Smooth muscle cell (in vitro differentiated cells): ENCODE measurements at regions not wholly inside any gene's neighbourhood (a gene's known extent, or its start where the extent isn't known, plus 50 kb on each side); places are given as distances from the start of the nearest gene placed in this dataset.

Experiments used
- DNase-seq: peaks from one replicate; lab custom pipeline; 2025; ENCODE audit not compliant: unreplicated experiment; lab: John Stamatoyannopoulos, UW
- H2AFZ ChIP-seq: fragments of 200-600 bp; sonication (generic); 2 replicates; pipeline ENCODE4 v1.6.0; 2016; ENCODE audit warnings: antibody characterized with exemption, low read depth, mild to moderate bottlenecking
- H3F3A ChIP-seq: fragments of 200-600 bp; sonication (generic); 2 replicates; pipeline ENCODE4 v1.6.0; 2017; ENCODE audit warnings: antibody characterized with exemption, low read depth
- H3K27ac ChIP-seq: fragments of 200-600 bp; sonication (generic); 2 replicates; pipeline ENCODE4 v1.5.1; 2016; ENCODE audit warnings: low read depth, mild to moderate bottlenecking
- H3K27me3 ChIP-seq: fragments of 200-600 bp; sonication (generic); 2 replicates; pipeline ENCODE4 v1.6.1; 2016; ENCODE audit warnings: low read depth, mild to moderate bottlenecking
- H3K36me3 ChIP-seq: fragments of 200-600 bp; sonication (generic); 2 replicates; pipeline ENCODE4 v1.5.1; 2016; ENCODE audit warnings: low read depth
- H3K4me1 ChIP-seq: fragments of 200-600 bp; sonication (generic); 2 replicates; pipeline ENCODE4 v1.5.1; 2016; ENCODE audit warnings: low read depth
- H3K4me2 ChIP-seq: fragments of 200-600 bp; sonication (generic); 2 replicates; pipeline ENCODE4 v1.6.0; 2016; ENCODE audit warnings: mild to moderate bottlenecking
- H3K4me3 ChIP-seq: fragments of 200-600 bp; sonication (generic); 2 replicates; pipeline ENCODE4 v1.5.1; 2016; ENCODE audit warnings: mild to moderate bottlenecking
- H3K79me2 ChIP-seq: fragments of 200-600 bp; sonication (generic); 2 replicates; pipeline ENCODE4 v1.6.0; 2016; ENCODE audit warnings: low read depth, mild to moderate bottlenecking
- H3K9ac ChIP-seq: fragments of 200-600 bp; sonication (generic); 2 replicates; pipeline ENCODE4 v1.6.0; 2016; ENCODE audit warnings: low read depth
- H3K9me3 ChIP-seq: fragments of 200-600 bp; sonication (generic); replicated peaks from 2 replicates; pipeline ENCODE4 v1.5.1; 2016; ENCODE audit warnings: low read depth
- H4K20me1 ChIP-seq: fragments of 200-600 bp; sonication (generic); 2 replicates; pipeline ENCODE4 v1.6.0; 2016; ENCODE audit warnings: low read depth
- CTCF ChIP-seq: fragments of 200-600 bp; sonication (generic); IDR thresholded peaks from 2 replicates; pipeline ENCODE4 v1.5.1; 2017; ENCODE audit warnings: borderline replicate concordance, mild to moderate bottlenecking, antibody characterized with exemption; ENCODE audit not compliant: insufficient read depth, poor library complexity, severe bottlenecking
- WGBS: methylation state at CpG from one replicate; pipeline ENCODE4 v1.1.7; 2016; ENCODE audit warnings: low lambda C conversion rate; 5-methylcytosine and 5-hydroxymethylcytosine counted together

- Histone ChIP-seq H3K36me3 (no peaks in the 10 kb centered on the region), H4K20me1 (no peaks in the 10 kb centered on the region), H3K9me3 (no peaks in the 10 kb centered on the region), H3K4me2 (peak overlapping the region; percentile 42), H3K9ac (peak overlapping the region; percentile 24), H3K4me1 (peaks cover 11% of the 10 kb centered on the region), H2AFZ (peak overlapping the region; percentile 13), H3K4me3 (no peak overlapping the region), H3K27me3 (no peaks in the 10 kb centered on the region), H3F3A (peaks cover 8% of the 10 kb centered on the region), H3K27ac (peak overlapping the region; percentile 64), H3K79me2 (no peaks in the 10 kb centered on the region)
- no peak for DNase-seq
- no peak for TF ChIP-seq CTCF
- WGBS: 94% methylated on average over 4 of the region's 4 CpGs
These were observed 125.0 kb upstream of the CDC42EP3 start for GRCh38 chr2:37796481-37796880.

- no peak overlapping the region for H2AFZ ChIP-seq
- peaks cover 14% of the 10 kb centered on the region for H3F3A ChIP-seq
- no peak for TF ChIP-seq CTCF
- no peak overlapping the region for H3K4me3 ChIP-seq
- no peak for DNase-seq
- no peaks in the 10 kb centered on the region for H4K20me1 ChIP-seq
- H3K4me1 ChIP-seq: peaks cover 15% of the 10 kb centered on the region
- H3K79me2 ChIP-seq: no peaks in the 10 kb centered on the region
- H3K36me3 ChIP-seq: no peaks in the 10 kb centered on the region
- no peaks in the 10 kb centered on the region for H3K27me3 ChIP-seq
- WGBS: 35% methylated on average over 3 of the region's 3 CpGs
- H3K9ac ChIP-seq: peak overlapping the region; percentile 24
- peak overlapping the region; percentile 64 for H3K27ac ChIP-seq
- no peaks in the 10 kb centered on the region for H3K9me3 ChIP-seq
- H3K4me2 ChIP-seq: peak overlapping the region; percentile 41
These were observed 125.6 kb upstream of the CDC42EP3 start for GRCh38 chr2:37797081-37797480.

- H3K79me2 ChIP-seq: no peaks in the 10 kb centered on the region
- no peak overlapping the region for H3K27ac ChIP-seq
- DNase-seq: no peak
- no peaks in the 10 kb centered on the region for H3K9me3 ChIP-seq
- no peak overlapping the region for H3K4me2 ChIP-seq
- TF ChIP-seq CTCF: no peak
- H3K4me3 ChIP-seq: no peak overlapping the region
- H3K27me3 ChIP-seq: no peaks in the 10 kb centered on the region
- H3K4me1 ChIP-seq: peaks cover 15% of the 10 kb centered on the region
- no peaks in the 10 kb centered on the region for H3K36me3 ChIP-seq
- no peaks in the 10 kb centered on the region for H4K20me1 ChIP-seq
- peaks cover 22% of the 10 kb centered on the region for H3F3A ChIP-seq
- no peak overlapping the region for H3K9ac ChIP-seq
- H2AFZ ChIP-seq: no peak overlapping the region
These were observed 126.6 kb upstream of the RMDN2 start for GRCh38 chr2:37798315-37799005.

GRCh38 chr2:37800176-37800858, 124.8 kb upstream of the RMDN2 start:
- Histone ChIP-seq H3K4me2 (peak overlapping the region; percentile 61), H3F3A (peaks cover 28% of the 10 kb centered on the region), H4K20me1 (no peaks in the 10 kb centered on the region), H3K27me3 (no peaks in the 10 kb centered on the region), H3K4me1 (peaks cover 15% of the 10 kb centered on the region), H3K27ac (peak overlapping the region; percentile 90), H3K4me3 (no peak overlapping the region), H2AFZ (no peak overlapping the region), H3K9ac (peak overlapping the region; percentile 32), H3K36me3 (no peaks in the 10 kb centered on the region), H3K9me3 (no peaks in the 10 kb centered on the region), H3K79me2 (no peaks in the 10 kb centered on the region)
- TF ChIP-seq CTCF: no peak
- no peak for DNase-seq
- 17% methylated on average over 2 of the region's 2 CpGs for WGBS
